22Rv1 (cell line): ENCODE measurements at regions not wholly inside any gene's neighbourhood (a gene's known extent, or its start where the extent isn't known, plus 50 kb on each side); places are given as distances from the start of the nearest gene placed in this dataset.

Source experiments
- ZFX ChIP-seq: fragments of 450-650 bp; IDR thresholded peaks from 2 replicates; pipeline ENCODE4 v1.6.1; 2017; ENCODE audit warnings: antibody characterized with exemption, borderline replicate concordance
- TF ChIP-seq, protein P1 (sequence below): fragments of 450-650 bp; IDR thresholded peaks from 2 replicates; pipeline ENCODE4 v1.5.1; 2017; ENCODE audit warnings: mild to moderate bottlenecking

GRCh38 chr10:8752146-8752843 lies 697.8 kb downstream of the GATA3 start:
- TF ChIP-seq, protein P1, sequence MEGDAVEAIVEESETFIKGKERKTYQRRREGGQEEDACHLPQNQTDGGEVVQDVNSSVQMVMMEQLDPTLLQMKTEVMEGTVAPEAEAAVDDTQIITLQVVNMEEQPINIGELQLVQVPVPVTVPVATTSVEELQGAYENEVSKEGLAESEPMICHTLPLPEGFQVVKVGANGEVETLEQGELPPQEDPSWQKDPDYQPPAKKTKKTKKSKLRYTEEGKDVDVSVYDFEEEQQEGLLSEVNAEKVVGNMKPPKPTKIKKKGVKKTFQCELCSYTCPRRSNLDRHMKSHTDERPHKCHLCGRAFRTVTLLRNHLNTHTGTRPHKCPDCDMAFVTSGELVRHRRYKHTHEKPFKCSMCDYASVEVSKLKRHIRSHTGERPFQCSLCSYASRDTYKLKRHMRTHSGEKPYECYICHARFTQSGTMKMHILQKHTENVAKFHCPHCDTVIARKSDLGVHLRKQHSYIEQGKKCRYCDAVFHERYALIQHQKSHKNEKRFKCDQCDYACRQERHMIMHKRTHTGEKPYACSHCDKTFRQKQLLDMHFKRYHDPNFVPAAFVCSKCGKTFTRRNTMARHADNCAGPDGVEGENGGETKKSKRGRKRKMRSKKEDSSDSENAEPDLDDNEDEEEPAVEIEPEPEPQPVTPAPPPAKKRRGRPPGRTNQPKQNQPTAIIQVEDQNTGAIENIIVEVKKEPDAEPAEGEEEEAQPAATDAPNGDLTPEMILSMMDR: no peak
- no peak for TF ChIP-seq ZFX
